K562 (cell line): ENCODE measurements at regions not wholly inside any gene's neighbourhood (a gene's known extent, or its start where the extent isn't known, plus 50 kb on each side); places are given as distances from the start of the nearest gene placed in this dataset.

ENCODE experiments used
- ATAC-seq: fragments of 200-7000 bp; cut with Tn5 transposase; 3 replicates; pipeline ENCODE4 v1.9.1; 2020; ENCODE audit warnings: moderate library complexity
- BruUV-seq: library from RNA; stranded (reverse); fragments of 400-500 nt; replicated peaks from 2 replicates; lab custom pipeline; 2021; lab: Mats Ljungman, UMichigan
- CTCF ChIA-PET: fragments of 300-600 bp; formaldehyde crosslinking; extraction: SDS; loops from one replicate; lab custom pipeline; 2021; ENCODE audit warnings: low intra/inter-chr PET ratio; lab: Yijun Ruan, JAX
- POLR2A ChIA-PET: fragments of 300-600, 350-650 bp; sonication (Branson Sonifier 250); formaldehyde crosslinking; extraction: SDS; loops from one replicate; lab custom pipeline; 2021; ENCODE audit warnings: antibody characterized with exemption, inconsistent platforms; lab: Yijun Ruan, JAX
- DNase-seq, 4 experiments: peaks; one replicate each; pipeline versions ENCODE4 v3.0.0 to v3.0.0-alpha.2; 2011 to 2018; ENCODE audit warnings: low spot score in 3 of 4, mixed read lengths in 3 of 4; ENCODE audit errors: extremely low read depth in 1 of 4
- FAIRE-seq: peaks from 2 replicates; lab custom pipeline; 2011; peaks lifted over from hg19 to GRCh38; lab: Jason Lieb, UNC
- H2AFZ ChIP-seq: 2 replicates; pipeline ENCODE4 v1.6.0; 2011; ENCODE audit warnings: low read depth, low read length, control low read depth, inconsistent platforms
- H3K27ac ChIP-seq: fragments of 200-600 bp; 3 replicates; pipeline ENCODE4 v1.8.0; 2011; ENCODE audit warnings: low read depth, mild to moderate bottlenecking, control low read depth, inconsistent platforms, low read length, moderate library complexity, mixed read lengths; ENCODE audit errors: extremely low read depth
- H3K27me3 ChIP-seq, 2 experiments: fragments of 300-600 bp in 1 of 2; 2 replicates in 1 of 2; 3 replicates in 1 of 2; pipeline versions ENCODE4 v1.6.0 to v1.8.0; 2011; ENCODE audit warnings: inconsistent platforms in 2 of 2, low read length in 2 of 2, mild to moderate bottlenecking in 1 of 2, mixed read lengths in 1 of 2, moderate library complexity in 1 of 2; ENCODE audit not compliant: control insufficient read depth in 2 of 2, insufficient read depth in 2 of 2
- H3K36me3 ChIP-seq: fragments of 300-600 bp; 3 replicates; pipeline ENCODE4 v1.8.0; 2011; ENCODE audit warnings: mild to moderate bottlenecking, low read length, inconsistent platforms; ENCODE audit not compliant: control insufficient read depth, insufficient read depth
- H3K4me1 ChIP-seq, 2 experiments: fragments of 200-600 bp in 1 of 2; replicated peaks in 1 of 2; 2 replicates in 1 of 2; 3 replicates in 1 of 2; pipeline versions ENCODE4 v1.5.1 to v1.8.0; 2011; ENCODE audit warnings: inconsistent platforms in 2 of 2, low read length in 2 of 2, mild to moderate bottlenecking in 1 of 2, mixed read lengths in 1 of 2, moderate library complexity in 1 of 2; ENCODE audit not compliant: control insufficient read depth in 2 of 2, insufficient read depth in 2 of 2
- H3K4me2 ChIP-seq: 2 replicates; pipeline ENCODE4 v1.6.1; 2011; ENCODE audit warnings: low read length, control low read depth, inconsistent platforms, mixed read lengths; ENCODE audit not compliant: insufficient read depth
- H3K4me3 ChIP-seq: fragments of 200-600 bp; sonication (generic), shearing (Covaris generic); 2 replicates; pipeline ENCODE4 v1.5.1; 2016; ENCODE audit warnings: control low read depth, inconsistent platforms
- H3K79me2 ChIP-seq: fragments of 200-600 bp; 3 replicates; pipeline ENCODE4 v1.8.0; 2011; ENCODE audit warnings: low read length, inconsistent platforms; ENCODE audit not compliant: control insufficient read depth, insufficient read depth
- H3K9ac ChIP-seq, 2 experiments: 2 replicates each; pipeline versions ENCODE4 v1.6.0 to v1.6.1; 2011; ENCODE audit warnings: low read depth in 2 of 2, low read length in 2 of 2, control low read depth in 1 of 2, inconsistent platforms in 1 of 2, mild to moderate bottlenecking in 1 of 2, mixed read lengths in 1 of 2; ENCODE audit not compliant: insufficient read depth in 1 of 2
- H3K9me1 ChIP-seq: one replicate; pipeline ENCODE4 v1.6.0; 2011; ENCODE audit warnings: inconsistent platforms, mild to moderate bottlenecking, low read length, moderate library complexity; ENCODE audit not compliant: control insufficient read depth, insufficient read depth
- H3K9me3 ChIP-seq: replicated peaks from 2 replicates; pipeline ENCODE4 v1.5.1; 2011; ENCODE audit warnings: low read depth, low read length, inconsistent platforms; ENCODE audit not compliant: control insufficient read depth, insufficient read depth
- H4K20me1 ChIP-seq: replicated peaks from 2 replicates; pipeline ENCODE4 v1.6.1; 2011; ENCODE audit warnings: low read length, inconsistent platforms, mixed read lengths; ENCODE audit not compliant: control insufficient read depth, insufficient read depth
- ARNT ChIP-seq, 2 experiments: fragments of 450-650 bp; IDR thresholded peaks; 2 replicates each; pipeline ENCODE4 v1.6.1; 2016; ENCODE audit warnings: mild to moderate bottlenecking in 1 of 2
- MTA2 ChIP-seq: fragments of 450-650 bp; IDR thresholded peaks from 2 replicates; pipeline ENCODE4 v1.6.1; 2016; ENCODE audit warnings: low read depth
- NR4A1 ChIP-seq, 2 experiments: fragments of 250-450 bp in 1 of 2; fragments of 450-650 bp in 1 of 2; sonication (Bioruptor Pico) in 1 of 2; IDR thresholded peaks; 2 replicates each; pipeline versions ENCODE4 v1.4.0 to v1.6.1; 2016 to 2020; ENCODE audit warnings: mild to moderate bottlenecking in 2 of 2, missing compliant biosample characterization in 1 of 2, missing genetic modification characterization in 1 of 2, moderate library complexity in 1 of 2
- POLR2G ChIP-seq: fragments of 200-400 bp; formaldehyde crosslinking; IDR thresholded peaks from 2 replicates; pipeline ENCODE4 v1.6.1; 2017; ENCODE audit warnings: low read depth, mild to moderate bottlenecking, antibody characterized with exemption, low read length, moderate library complexity
- REST ChIP-seq, 2 experiments: fragments of 450-650 bp; formaldehyde crosslinking in 1 of 2; IDR thresholded peaks; 2 replicates each; pipeline versions ENCODE4 v1.4.0 to v1.6.1; 2014 to 2020; ENCODE audit warnings: mild to moderate bottlenecking in 2 of 2, borderline replicate concordance in 1 of 2, low read depth in 1 of 2
- STAT5B ChIP-seq: fragments of 250-450 bp; sonication (Bioruptor Pico); IDR thresholded peaks from 2 replicates; pipeline ENCODE4 v1.8.0; 2021; ENCODE audit warnings: mild to moderate bottlenecking, inconsistent platforms
- STAT6 ChIP-seq: sonication (generic); formaldehyde crosslinking; IDR thresholded peaks from 2 replicates; pipeline ENCODE4 v1.8.1; 2023; ENCODE audit warnings: mild to moderate bottlenecking, missing genetic modification reagents
- XRCC5 ChIP-seq: fragments of 200-400 bp; formaldehyde crosslinking; IDR thresholded peaks from 2 replicates; pipeline ENCODE4 v1.6.1; 2017; ENCODE audit warnings: low read depth, mild to moderate bottlenecking, low read length
- ZNF224 ChIP-seq: sonication (generic); formaldehyde crosslinking; IDR thresholded peaks from 2 replicates; pipeline ENCODE4 v1.8.0; 2022; ENCODE audit warnings: mild to moderate bottlenecking, missing genetic modification reagents
- ZNF740 ChIP-seq, 3 experiments: fragments of 200-800 bp in 1 of 3; sonication (Bioruptor generic) in 1 of 3; sonication (generic) in 1 of 3; formaldehyde crosslinking in 1 of 3; IDR thresholded peaks; 2 replicates each; pipeline versions ENCODE4 v1.6.1 to v1.8.0; 2016 to 2022; ENCODE audit warnings: mild to moderate bottlenecking in 2 of 3, missing compliant biosample characterization in 2 of 3, missing genetic modification characterization in 2 of 3, missing genetic modification reagents in 1 of 3
- WGBS: fragments of 100-300 bp; shearing (Covaris generic); methylation state at CpG from one replicate; pipeline ENCODE4 v1.1.6; 2016; ENCODE audit warnings: low coverage, mixed read lengths; ENCODE audit not compliant: insufficient coverage; ENCODE audit errors: missing lambda C conversion rate; 5-methylcytosine and 5-hydroxymethylcytosine counted together
- in situ Hi-C: fragments of 300-500 bp; cut with MboI; formaldehyde crosslinking; loops from 4 replicates; pipeline ENCODE4 v1.15.0; 2018; ENCODE audit warnings: inconsistent platforms, mixed read lengths
- intact Hi-C: fragments of 100-400 bp; cut with micrococcal nuclease; formaldehyde crosslinking; loops from 2 replicates; pipeline ENCODE4 v1.14.2; 2022

GRCh38 chr7:95684505-95684904 is 87.8 kb upstream of the DYNC1I1 start:
- DNase-seq (no peak), ATAC-seq (no peak), FAIRE-seq (no peak)
- Histone ChIP-seq H3K4me2 (no peak overlapping the region), H3K4me3 (no peak overlapping the region), H3K9me3 (no peaks in the 10 kb centered on the region), H3K4me1 (no peaks in the 10 kb centered on the region), H4K20me1 (no peaks in the 10 kb centered on the region), H2AFZ (no peak overlapping the region), H3K27me3 (no peaks in the 10 kb centered on the region), H3K9ac (no peak overlapping the region), H3K27ac (no peak overlapping the region), H3K9me1 (no peaks in the 10 kb centered on the region), H3K36me3 (no peaks in the 10 kb centered on the region), H3K79me2 (no peaks in the 10 kb centered on the region)
- in situ Hi-C loops (loop anchor here (5.0 kb wide), 1 partner anchor 142 kb away; no protein-coding TSS in a partner anchor), intact Hi-C loops (loop anchor here (1.0 kb wide), 1 partner anchor 139 kb away; no protein-coding TSS in a partner anchor)
- WGBS: 2% methylated on average over 2 of the region's 2 CpGs
- CTCF ChIA-PET: interaction anchor here (1.2 to 4.5 kb wide), 3 partner anchors 140 to 172 kb away, joined by 4 to 39 read pairs (median 6); no protein-coding TSS in a partner anchor
- BruUV-seq: no TSS peak
- POLR2A ChIA-PET: interaction anchor here (1.1 kb wide), 1 partner anchor 14 kb away, joined by 3 read pairs; no protein-coding TSS in a partner anchor
- no peak for TF ChIP-seq ZNF224 (CRISPR knock-in tag)
- TF ChIP-seq MTA2: no peak
- no peak for TF ChIP-seq ARNT (IDR thresholded peaks at IDR 0.05)
- no peak for TF ChIP-seq ZNF740 (CRISPR knock-in tag; IDR thresholded peaks at IDR 0.05)
- TF ChIP-seq ZNF740 (tag; IDR thresholded peaks at IDR 0.05): no peak
- TF ChIP-seq REST (IDR thresholded peaks at IDR 0.05; ENCODE audit: borderline replicate concordance): no peak
- no peak for TF ChIP-seq REST (CRISPR knock-in tag; IDR thresholded peaks at IDR 0.05; ENCODE audit: low read depth)
- TF ChIP-seq STAT6 (CRISPR knock-in tag): no peak
- no peak for TF ChIP-seq POLR2G
- no peak for TF ChIP-seq NR4A1 (CRISPR knock-in tag; IDR thresholded peaks at IDR 0.05)
- TF ChIP-seq NR4A1 (tag; IDR thresholded peaks at IDR 0.05): no peak
- TF ChIP-seq STAT5B (CRISPR knock-in tag): no peak
- no peak for TF ChIP-seq XRCC5
